ENCODE measurements at regions not wholly inside any gene's neighbourhood (a gene's known extent, or its start where the extent isn't known, plus 50 kb on each side); places are given as distances from the start of the nearest gene placed in this dataset.

DNA sequence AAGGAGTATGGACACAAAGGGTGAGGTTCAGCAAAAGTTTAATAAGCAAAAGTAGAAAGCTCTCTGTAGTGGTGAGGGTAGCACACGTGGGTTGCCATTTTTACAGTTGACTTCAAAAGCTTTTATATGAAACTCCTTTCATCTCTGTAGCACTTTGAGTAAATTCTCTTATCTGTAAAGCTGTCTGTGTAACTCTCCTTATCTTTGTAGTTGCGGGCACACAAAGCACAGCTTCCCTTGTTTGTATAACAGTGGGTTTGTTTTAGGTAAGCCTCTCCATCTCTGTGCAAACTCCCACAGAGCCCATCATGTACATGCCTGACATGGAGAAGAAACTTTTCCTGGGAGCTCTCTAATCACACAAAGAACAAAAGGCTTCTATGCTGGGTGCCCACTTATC is 325.9 kb upstream of the PABPC5 start (continued):
- TF ChIP-seq, protein P1, sequence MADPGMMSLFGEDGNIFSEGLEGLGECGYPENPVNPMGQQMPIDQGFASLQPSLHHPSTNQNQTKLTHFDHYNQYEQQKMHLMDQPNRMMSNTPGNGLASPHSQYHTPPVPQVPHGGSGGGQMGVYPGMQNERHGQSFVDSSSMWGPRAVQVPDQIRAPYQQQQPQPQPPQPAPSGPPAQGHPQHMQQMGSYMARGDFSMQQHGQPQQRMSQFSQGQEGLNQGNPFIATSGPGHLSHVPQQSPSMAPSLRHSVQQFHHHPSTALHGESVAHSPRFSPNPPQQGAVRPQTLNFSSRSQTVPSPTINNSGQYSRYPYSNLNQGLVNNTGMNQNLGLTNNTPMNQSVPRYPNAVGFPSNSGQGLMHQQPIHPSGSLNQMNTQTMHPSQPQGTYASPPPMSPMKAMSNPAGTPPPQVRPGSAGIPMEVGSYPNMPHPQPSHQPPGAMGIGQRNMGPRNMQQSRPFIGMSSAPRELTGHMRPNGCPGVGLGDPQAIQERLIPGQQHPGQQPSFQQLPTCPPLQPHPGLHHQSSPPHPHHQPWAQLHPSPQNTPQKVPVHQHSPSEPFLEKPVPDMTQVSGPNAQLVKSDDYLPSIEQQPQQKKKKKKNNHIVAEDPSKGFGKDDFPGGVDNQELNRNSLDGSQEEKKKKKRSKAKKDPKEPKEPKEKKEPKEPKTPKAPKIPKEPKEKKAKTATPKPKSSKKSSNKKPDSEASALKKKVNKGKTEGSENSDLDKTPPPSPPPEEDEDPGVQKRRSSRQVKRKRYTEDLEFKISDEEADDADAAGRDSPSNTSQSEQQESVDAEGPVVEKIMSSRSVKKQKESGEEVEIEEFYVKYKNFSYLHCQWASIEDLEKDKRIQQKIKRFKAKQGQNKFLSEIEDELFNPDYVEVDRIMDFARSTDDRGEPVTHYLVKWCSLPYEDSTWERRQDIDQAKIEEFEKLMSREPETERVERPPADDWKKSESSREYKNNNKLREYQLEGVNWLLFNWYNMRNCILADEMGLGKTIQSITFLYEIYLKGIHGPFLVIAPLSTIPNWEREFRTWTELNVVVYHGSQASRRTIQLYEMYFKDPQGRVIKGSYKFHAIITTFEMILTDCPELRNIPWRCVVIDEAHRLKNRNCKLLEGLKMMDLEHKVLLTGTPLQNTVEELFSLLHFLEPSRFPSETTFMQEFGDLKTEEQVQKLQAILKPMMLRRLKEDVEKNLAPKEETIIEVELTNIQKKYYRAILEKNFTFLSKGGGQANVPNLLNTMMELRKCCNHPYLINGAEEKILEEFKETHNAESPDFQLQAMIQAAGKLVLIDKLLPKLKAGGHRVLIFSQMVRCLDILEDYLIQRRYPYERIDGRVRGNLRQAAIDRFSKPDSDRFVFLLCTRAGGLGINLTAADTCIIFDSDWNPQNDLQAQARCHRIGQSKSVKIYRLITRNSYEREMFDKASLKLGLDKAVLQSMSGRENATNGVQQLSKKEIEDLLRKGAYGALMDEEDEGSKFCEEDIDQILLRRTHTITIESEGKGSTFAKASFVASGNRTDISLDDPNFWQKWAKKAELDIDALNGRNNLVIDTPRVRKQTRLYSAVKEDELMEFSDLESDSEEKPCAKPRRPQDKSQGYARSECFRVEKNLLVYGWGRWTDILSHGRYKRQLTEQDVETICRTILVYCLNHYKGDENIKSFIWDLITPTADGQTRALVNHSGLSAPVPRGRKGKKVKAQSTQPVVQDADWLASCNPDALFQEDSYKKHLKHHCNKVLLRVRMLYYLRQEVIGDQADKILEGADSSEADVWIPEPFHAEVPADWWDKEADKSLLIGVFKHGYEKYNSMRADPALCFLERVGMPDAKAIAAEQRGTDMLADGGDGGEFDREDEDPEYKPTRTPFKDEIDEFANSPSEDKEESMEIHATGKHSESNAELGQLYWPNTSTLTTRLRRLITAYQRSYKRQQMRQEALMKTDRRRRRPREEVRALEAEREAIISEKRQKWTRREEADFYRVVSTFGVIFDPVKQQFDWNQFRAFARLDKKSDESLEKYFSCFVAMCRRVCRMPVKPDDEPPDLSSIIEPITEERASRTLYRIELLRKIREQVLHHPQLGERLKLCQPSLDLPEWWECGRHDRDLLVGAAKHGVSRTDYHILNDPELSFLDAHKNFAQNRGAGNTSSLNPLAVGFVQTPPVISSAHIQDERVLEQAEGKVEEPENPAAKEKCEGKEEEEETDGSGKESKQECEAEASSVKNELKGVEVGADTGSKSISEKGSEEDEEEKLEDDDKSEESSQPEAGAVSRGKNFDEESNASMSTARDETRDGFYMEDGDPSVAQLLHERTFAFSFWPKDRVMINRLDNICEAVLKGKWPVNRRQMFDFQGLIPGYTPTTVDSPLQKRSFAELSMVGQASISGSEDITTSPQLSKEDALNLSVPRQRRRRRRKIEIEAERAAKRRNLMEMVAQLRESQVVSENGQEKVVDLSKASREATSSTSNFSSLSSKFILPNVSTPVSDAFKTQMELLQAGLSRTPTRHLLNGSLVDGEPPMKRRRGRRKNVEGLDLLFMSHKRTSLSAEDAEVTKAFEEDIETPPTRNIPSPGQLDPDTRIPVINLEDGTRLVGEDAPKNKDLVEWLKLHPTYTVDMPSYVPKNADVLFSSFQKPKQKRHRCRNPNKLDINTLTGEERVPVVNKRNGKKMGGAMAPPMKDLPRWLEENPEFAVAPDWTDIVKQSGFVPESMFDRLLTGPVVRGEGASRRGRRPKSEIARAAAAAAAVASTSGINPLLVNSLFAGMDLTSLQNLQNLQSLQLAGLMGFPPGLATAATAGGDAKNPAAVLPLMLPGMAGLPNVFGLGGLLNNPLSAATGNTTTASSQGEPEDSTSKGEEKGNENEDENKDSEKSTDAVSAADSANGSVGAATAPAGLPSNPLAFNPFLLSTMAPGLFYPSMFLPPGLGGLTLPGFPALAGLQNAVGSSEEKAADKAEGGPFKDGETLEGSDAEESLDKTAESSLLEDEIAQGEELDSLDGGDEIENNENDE (IDR thresholded peaks at IDR 0.05; ENCODE audit: insufficient replicate concordance, low read length), result no peak
- TF ChIP-seq, protein P2, sequence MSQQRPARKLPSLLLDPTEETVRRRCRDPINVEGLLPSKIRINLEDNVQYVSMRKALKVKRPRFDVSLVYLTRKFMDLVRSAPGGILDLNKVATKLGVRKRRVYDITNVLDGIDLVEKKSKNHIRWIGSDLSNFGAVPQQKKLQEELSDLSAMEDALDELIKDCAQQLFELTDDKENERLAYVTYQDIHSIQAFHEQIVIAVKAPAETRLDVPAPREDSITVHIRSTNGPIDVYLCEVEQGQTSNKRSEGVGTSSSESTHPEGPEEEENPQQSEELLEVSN (IDR thresholded peaks at IDR 0.05), result no peak
- TF ChIP-seq SIRT6 (IDR thresholded peaks at IDR 0.05; ENCODE audit: low read length), result no peak
- TF ChIP-seq RBBP5 (IDR thresholded peaks at IDR 0.05; ENCODE audit: borderline replicate concordance, low read depth, low read length), result no peak
- TF ChIP-seq RFX5 (IDR thresholded peaks at IDR 0.05; ENCODE audit: borderline replicate concordance, low read depth, low read length), result no peak
- TF ChIP-seq RAD21 (IDR thresholded peaks at IDR 0.05 in 1 of 2, conservative IDR thresholded peaks at IDR 0.05 in 1 of 2; ENCODE audit: low read depth in 2 of 2, low read length in 2 of 2), result no peak
- no peak for TF ChIP-seq GTF2F1 (IDR thresholded peaks at IDR 0.05; ENCODE audit: borderline replicate concordance, low read depth, low read length)
- TF ChIP-seq KDM1A (IDR thresholded peaks at IDR 0.05; ENCODE audit: borderline replicate concordance, low read length), result no peak
- TF ChIP-seq POLR2AphosphoS5 (IDR thresholded peaks at IDR 0.05; ENCODE audit: low read depth, low read length), result no peak
- TF ChIP-seq EZH2 (IDR thresholded peaks at IDR 0.05; ENCODE audit: low read depth, low read length, severe bottlenecking), result no peak
- TF ChIP-seq POU5F1 (IDR thresholded peaks at IDR 0.05; ENCODE audit: low read depth, low read length), result no peak
- TF ChIP-seq JUND (IDR thresholded peaks at IDR 0.05; ENCODE audit: low read length), result no peak
